Breast epithelium (tissue), 3 donors: ENCODE measurements at regions not wholly inside any gene's neighbourhood (a gene's known extent, or its start where the extent isn't known, plus 50 kb on each side); places are given as distances from the start of the nearest gene placed in this dataset.

ENCODE experiments used
- POLR2AphosphoS5 ChIP-seq, 3 donors: sonication (generic); formaldehyde crosslinking; IDR thresholded peaks; one replicate each; pipeline ENCODE4 v1.6.1; 2017; ENCODE audit warnings: antibody characterized with exemption in 3 of 3
- TF ChIP-seq, protein P1 (sequence below), 3 donors: fragments of 450-650 bp; IDR thresholded peaks; one replicate each; pipeline ENCODE4 v1.5.1; 2016 to 2017; ENCODE audit warnings: antibody characterized with exemption in 3 of 3, mild to moderate bottlenecking in 3 of 3, moderate library complexity in 3 of 3

DNA sequence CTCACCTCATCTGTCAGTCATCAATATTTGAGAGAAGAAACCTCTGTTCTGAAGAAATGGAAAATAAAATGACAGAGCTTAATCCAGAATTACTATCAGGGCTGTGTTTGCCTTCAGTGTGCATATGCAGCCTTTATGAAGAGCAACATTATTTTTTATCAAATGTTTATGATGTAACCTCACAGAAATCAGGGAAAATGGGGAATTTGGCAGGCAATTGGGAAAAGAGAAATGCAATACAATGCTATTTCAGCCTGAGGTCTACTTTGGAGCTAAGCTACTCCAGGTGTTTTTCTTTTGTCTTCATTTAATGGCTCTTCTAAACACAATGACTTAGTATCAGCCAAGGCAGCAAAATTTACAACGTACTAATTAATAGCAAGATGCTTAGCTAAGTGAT lies 241.1 kb upstream of the TET2 start:
- TF ChIP-seq, protein P1, sequence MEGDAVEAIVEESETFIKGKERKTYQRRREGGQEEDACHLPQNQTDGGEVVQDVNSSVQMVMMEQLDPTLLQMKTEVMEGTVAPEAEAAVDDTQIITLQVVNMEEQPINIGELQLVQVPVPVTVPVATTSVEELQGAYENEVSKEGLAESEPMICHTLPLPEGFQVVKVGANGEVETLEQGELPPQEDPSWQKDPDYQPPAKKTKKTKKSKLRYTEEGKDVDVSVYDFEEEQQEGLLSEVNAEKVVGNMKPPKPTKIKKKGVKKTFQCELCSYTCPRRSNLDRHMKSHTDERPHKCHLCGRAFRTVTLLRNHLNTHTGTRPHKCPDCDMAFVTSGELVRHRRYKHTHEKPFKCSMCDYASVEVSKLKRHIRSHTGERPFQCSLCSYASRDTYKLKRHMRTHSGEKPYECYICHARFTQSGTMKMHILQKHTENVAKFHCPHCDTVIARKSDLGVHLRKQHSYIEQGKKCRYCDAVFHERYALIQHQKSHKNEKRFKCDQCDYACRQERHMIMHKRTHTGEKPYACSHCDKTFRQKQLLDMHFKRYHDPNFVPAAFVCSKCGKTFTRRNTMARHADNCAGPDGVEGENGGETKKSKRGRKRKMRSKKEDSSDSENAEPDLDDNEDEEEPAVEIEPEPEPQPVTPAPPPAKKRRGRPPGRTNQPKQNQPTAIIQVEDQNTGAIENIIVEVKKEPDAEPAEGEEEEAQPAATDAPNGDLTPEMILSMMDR (IDR thresholded peaks at IDR 0.05), result no peak
- TF ChIP-seq POLR2AphosphoS5 (IDR thresholded peaks at IDR 0.05), result no peak
